Thyroid gland (tissue), 4 donors: ENCODE measurements at regions not wholly inside any gene's neighbourhood (a gene's known extent, or its start where the extent isn't known, plus 50 kb on each side); places are given as distances from the start of the nearest gene placed in this dataset.

Experiments used
- DNase-seq, 2 donors: peaks; one replicate each; pipeline ENCODE4 v3.0.0-alpha.2; 2019
- H3K27ac ChIP-seq, 3 donors: fragments of 200-600 bp; sonication (generic); 1 replicate in 2 of 3; 2 replicates in 1 of 3; pipeline ENCODE4 v1.5.1; 2016 to 2019; ENCODE audit warnings: mild to moderate bottlenecking in 1 of 3, moderate library complexity in 1 of 3
- H3K27me3 ChIP-seq: fragments of 200-600 bp; sonication (generic); one replicate; pipeline ENCODE4 v1.5.1; 2019
- H3K36me3 ChIP-seq, 2 donors: fragments of 200-600 bp; sonication (generic); one replicate each; pipeline ENCODE4 v1.5.1; 2016 to 2019
- H3K4me1 ChIP-seq, 2 donors: fragments of 200-600 bp; sonication (generic); one replicate each; pipeline ENCODE4 v1.5.1; 2017 to 2019
- H3K4me3 ChIP-seq, 3 donors: fragments of 200-600 bp; sonication (generic); replicated peaks in 1 of 3; 1 replicate in 2 of 3; 2 replicates in 1 of 3; pipeline ENCODE4 v1.5.1; 2016; ENCODE audit warnings: mild to moderate bottlenecking in 1 of 3
- H3K9me3 ChIP-seq: fragments of 200-600 bp; sonication (generic); one replicate; pipeline ENCODE4 v1.5.1; 2017
- CTCF ChIP-seq, 6 experiments: fragments of 200-600 bp in 3 of 6; fragments of 450-650 bp in 3 of 6; sonication (generic) in 3 of 6; IDR thresholded peaks; one replicate each; pipeline ENCODE4 v1.5.1; 2016 to 2019; ENCODE audit warnings: antibody characterized with exemption in 6 of 6, mild to moderate bottlenecking in 2 of 6, inconsistent platforms in 1 of 6, moderate library complexity in 1 of 6
- POLR2A ChIP-seq, 2 donors: fragments of 450-650 bp; IDR thresholded peaks; one replicate each; pipeline ENCODE4 v1.6.1; 2017; ENCODE audit warnings: antibody characterized with exemption in 2 of 2, mild to moderate bottlenecking in 2 of 2, moderate library complexity in 1 of 2
- WGBS, 2 donors: methylation state at CpG; one replicate each; pipeline ENCODE4 v1.1.5; 2017; 5-methylcytosine and 5-hydroxymethylcytosine counted together
- intact Hi-C: fragments of 100-400 bp; cut with DNase I; formaldehyde crosslinking; loops from one replicate; pipeline ENCODE4 v1.15.1; 2023

GRCh38 chr11:112610494-112610893 lies 349.8 kb upstream of the PLET1 start:
- H3K4me1 ChIP-seq, result peaks cover 0 to 3% of the 10 kb centered on the region in 2 donors
- TF ChIP-seq POLR2A (IDR thresholded peaks at IDR 0.05) (no peak), CTCF (IDR thresholded peaks at IDR 0.05) (no peak)
- H3K36me3 ChIP-seq, result no peaks in the 10 kb centered on the region
- no peaks in the 10 kb centered on the region for H3K27me3 ChIP-seq
- H3K4me3 ChIP-seq, result no peak overlapping the region
- no peak for DNase-seq
- no peak overlapping the region for H3K27ac ChIP-seq
- intact Hi-C loops, result no loop called here
- H3K9me3 ChIP-seq, result no peaks in the 10 kb centered on the region

GRCh38 chr11:112610996-112611750 lies 350.0 kb upstream of the NCAM1 start:
- Histone ChIP-seq H3K36me3 (no peaks in the 10 kb centered on the region), H3K4me1 (peaks cover 0 to 3% of the 10 kb centered on the region in 2 donors), H3K9me3 (no peaks in the 10 kb centered on the region), H3K4me3 (no peak overlapping the region), H3K27me3 (no peaks in the 10 kb centered on the region), H3K27ac (no peak overlapping the region)
- DNase-seq, result no peak
- TF ChIP-seq POLR2A (IDR thresholded peaks at IDR 0.05), result no peak
- no peak for TF ChIP-seq CTCF (IDR thresholded peaks at IDR 0.05)
- whole genome bisulfite sequencing, 2 donors, result 68 to 81% methylated on average over 6 of the region's 6 CpGs
- intact Hi-C loops, result no loop called here

GRCh38 chr11:112611771-112612170 lies 349.4 kb upstream of the NCAM1 start:
- no peaks in the 10 kb centered on the region for H3K27me3 ChIP-seq
- TF ChIP-seq CTCF (IDR thresholded peaks at IDR 0.05) (no peak), POLR2A (IDR thresholded peaks at IDR 0.05) (no peak)
- H3K36me3 ChIP-seq, result no peaks in the 10 kb centered on the region
- no peak overlapping the region for H3K27ac ChIP-seq
- no peaks in the 10 kb centered on the region for H3K9me3 ChIP-seq
- no peak for DNase-seq
- 69 to 76% methylated on average over 7 of the region's 7 CpGs for WGBS, 2 donors
- intact Hi-C loops, result no loop called here
- H3K4me1 ChIP-seq, result peaks cover 0 to 3% of the 10 kb centered on the region in 2 donors
- no peak overlapping the region for H3K4me3 ChIP-seq

GRCh38 chr11:112612250-112612849 lies 348.9 kb upstream of the NCAM1 start:
- H3K9me3 ChIP-seq, result no peaks in the 10 kb centered on the region
- WGBS, 2 donors, result 53 to 57% methylated on average over 5 of the region's 5 CpGs
- H3K27ac ChIP-seq, result no peak overlapping the region
- peaks cover 0 to 3% of the 10 kb centered on the region in 2 donors for H3K4me1 ChIP-seq
- H3K4me3 ChIP-seq, result no peak overlapping the region
- H3K36me3 ChIP-seq, result no peaks in the 10 kb centered on the region
- intact Hi-C loops, result no loop called here
- TF ChIP-seq CTCF (IDR thresholded peaks at IDR 0.05) (no peak), POLR2A (IDR thresholded peaks at IDR 0.05) (no peak)
- DNase-seq, result no peak
- no peaks in the 10 kb centered on the region for H3K27me3 ChIP-seq
